ENCODE measurements at regions not wholly inside any gene's neighbourhood (a gene's known extent, or its start where the extent isn't known, plus 50 kb on each side); places are given as distances from the start of the nearest gene placed in this dataset.

GRCh38 chr17:71325886-71326285 lies 794.9 kb upstream of the SOX9 start:
- intact Hi-C loops (cut with DNase I): no loop called here
- Histone ChIP-seq H3K4me1 (ENCODE audit: control insufficient read depth in 1 of 2, insufficient read depth in 2 of 2, low read length in 2 of 2) (no peaks in the 10 kb centered on the region), H3K4me3 (ENCODE audit: low read length in 2 of 2) (no peak overlapping the region), H3K9me3 (ENCODE audit: control insufficient read depth, low read length) (no peaks in the 10 kb centered on the region), H3K27me3 (ENCODE audit: control insufficient read depth in 1 of 2, insufficient read depth in 2 of 2, low read length in 1 of 2) (no peaks in the 10 kb centered on the region), H3K27ac (ENCODE audit: low read depth in 1 of 2, low read length in 2 of 2) (no peak overlapping the region), H3K36me3 (ENCODE audit: control insufficient read depth in 1 of 2, insufficient read depth in 2 of 2, low read length in 1 of 2) (no peaks in the 10 kb centered on the region)
- 62 to 76% methylated on average over 3 of the region's 3 CpGs for WGBS, 2 donors
- ATAC-seq (ENCODE audit: low FRiP score) (no peak), DNase-seq (no peak)

- Histone ChIP-seq H3K4me3 (ENCODE audit: low read length in 2 of 2) (no peak overlapping the region), H3K27ac (ENCODE audit: low read depth in 1 of 2, low read length in 2 of 2) (no peak overlapping the region), H3K36me3 (ENCODE audit: control insufficient read depth in 1 of 2, insufficient read depth in 2 of 2, low read length in 1 of 2) (no peaks in the 10 kb centered on the region), H3K27me3 (ENCODE audit: control insufficient read depth in 1 of 2, insufficient read depth in 2 of 2, low read length in 1 of 2) (no peaks in the 10 kb centered on the region), H3K4me1 (ENCODE audit: control insufficient read depth in 1 of 2, insufficient read depth in 2 of 2, low read length in 2 of 2) (no peaks in the 10 kb centered on the region), H3K9me3 (ENCODE audit: control insufficient read depth, low read length) (no peaks in the 10 kb centered on the region)
- 22 to 34% methylated on average over 5 of the region's 5 CpGs for WGBS, 2 donors
- intact Hi-C loops (cut with DNase I): no loop called here
- ATAC-seq (ENCODE audit: low FRiP score) (peak; percentile 33), DNase-seq (no peak)
Measured at GRCh38 chr17:71327376-71328059, 793.3 kb upstream of the SOX9 start.

GRCh38 chr17:71329310-71330098 lies 791.3 kb upstream of the SOX9 start:
- Histone ChIP-seq H3K9me3 (ENCODE audit: control insufficient read depth, low read length) (no peaks in the 10 kb centered on the region), H3K27me3 (ENCODE audit: control insufficient read depth in 1 of 2, insufficient read depth in 2 of 2, low read length in 1 of 2) (no peaks in the 10 kb centered on the region), H3K36me3 (ENCODE audit: control insufficient read depth in 1 of 2, insufficient read depth in 2 of 2, low read length in 1 of 2) (no peaks in the 10 kb centered on the region), H3K4me1 (ENCODE audit: control insufficient read depth in 1 of 2, insufficient read depth in 2 of 2, low read length in 2 of 2) (no peaks in the 10 kb centered on the region), H3K4me3 (ENCODE audit: low read length in 2 of 2) (no peak overlapping the region), H3K27ac (ENCODE audit: low read depth in 1 of 2, low read length in 2 of 2) (no peak overlapping the region)
- DNase-seq (no peak), ATAC-seq (ENCODE audit: low FRiP score) (no peak)
- 53 to 66% methylated on average over 5 of the region's 5 CpGs for WGBS, 2 donors
- intact Hi-C loops (cut with DNase I): no loop called here

GRCh38 chr17:71330099-71330375 lies 790.8 kb upstream of the SOX9 start:
- no peaks in the 10 kb centered on the region for H3K9me3 ChIP-seq (ENCODE audit: control insufficient read depth, low read length)
- intact Hi-C loops (cut with DNase I): no loop called here
- H3K4me1 ChIP-seq (ENCODE audit: control insufficient read depth in 1 of 2, insufficient read depth in 2 of 2, low read length in 2 of 2): no peaks in the 10 kb centered on the region
- no peaks in the 10 kb centered on the region for H3K27me3 ChIP-seq (ENCODE audit: control insufficient read depth in 1 of 2, insufficient read depth in 2 of 2, low read length in 1 of 2)
- ATAC-seq (ENCODE audit: low FRiP score) (no peak), DNase-seq (no peak)
- H3K36me3 ChIP-seq (ENCODE audit: control insufficient read depth in 1 of 2, insufficient read depth in 2 of 2, low read length in 1 of 2): no peaks in the 10 kb centered on the region
- no peak overlapping the region for H3K4me3 ChIP-seq (ENCODE audit: low read length in 2 of 2)
- WGBS, 2 donors: 50 to 51% methylated on average over 2 of the region's 2 CpGs
- no peak overlapping the region for H3K27ac ChIP-seq (ENCODE audit: low read depth in 1 of 2, low read length in 2 of 2)

GRCh38 chr17:71331754-71332325 lies 789.0 kb upstream of the SOX9 start:
- Histone ChIP-seq H3K27me3 (ENCODE audit: control insufficient read depth in 1 of 2, insufficient read depth in 2 of 2, low read length in 1 of 2) (no peaks in the 10 kb centered on the region), H3K4me3 (ENCODE audit: low read length in 2 of 2) (no peak overlapping the region), H3K4me1 (ENCODE audit: control insufficient read depth in 1 of 2, insufficient read depth in 2 of 2, low read length in 2 of 2) (no peaks in the 10 kb centered on the region), H3K36me3 (ENCODE audit: control insufficient read depth in 1 of 2, insufficient read depth in 2 of 2, low read length in 1 of 2) (no peaks in the 10 kb centered on the region), H3K9me3 (ENCODE audit: control insufficient read depth, low read length) (no peaks in the 10 kb centered on the region), H3K27ac (ENCODE audit: low read depth in 1 of 2, low read length in 2 of 2) (no peak overlapping the region)
- intact Hi-C loops (cut with DNase I): no loop called here
- WGBS, 2 donors: 61 to 67% methylated on average over 5 of the region's 5 CpGs
- ATAC-seq (ENCODE audit: low FRiP score): no peak
- DNase-seq: no peak

- Histone ChIP-seq H3K36me3 (ENCODE audit: control insufficient read depth in 1 of 2, insufficient read depth in 2 of 2, low read length in 1 of 2) (no peaks in the 10 kb centered on the region), H3K9me3 (ENCODE audit: control insufficient read depth, low read length) (no peaks in the 10 kb centered on the region), H3K27me3 (ENCODE audit: control insufficient read depth in 1 of 2, insufficient read depth in 2 of 2, low read length in 1 of 2) (no peaks in the 10 kb centered on the region), H3K4me3 (ENCODE audit: low read length in 2 of 2) (no peak overlapping the region), H3K4me1 (ENCODE audit: control insufficient read depth in 1 of 2, insufficient read depth in 2 of 2, low read length in 2 of 2) (no peaks in the 10 kb centered on the region), H3K27ac (ENCODE audit: low read depth in 1 of 2, low read length in 2 of 2) (no peak overlapping the region)
- WGBS, 2 donors: 70 to 80% methylated on average over 2 of the region's 2 CpGs
- ATAC-seq (ENCODE audit: low FRiP score) (no peak), DNase-seq (no peak)
- intact Hi-C loops (cut with DNase I): no loop called here
Measured at GRCh38 chr17:71334048-71334751, 786.6 kb upstream of the SOX9 start.

GRCh38 chr17:71335212-71335611 lies 785.6 kb upstream of the SOX9 start:
- no peak overlapping the region for H3K27ac ChIP-seq (ENCODE audit: low read depth in 1 of 2, low read length in 2 of 2)
- no peaks in the 10 kb centered on the region for H3K4me1 ChIP-seq (ENCODE audit: control insufficient read depth in 1 of 2, insufficient read depth in 2 of 2, low read length in 2 of 2)
- ATAC-seq (ENCODE audit: low FRiP score) (no peak), DNase-seq (no peak)
- no peaks in the 10 kb centered on the region for H3K27me3 ChIP-seq (ENCODE audit: control insufficient read depth in 1 of 2, insufficient read depth in 2 of 2, low read length in 1 of 2)
- H3K9me3 ChIP-seq (ENCODE audit: control insufficient read depth, low read length): no peaks in the 10 kb centered on the region
- H3K4me3 ChIP-seq (ENCODE audit: low read length in 2 of 2): no peak overlapping the region
- intact Hi-C loops (cut with DNase I): no loop called here
- no peaks in the 10 kb centered on the region for H3K36me3 ChIP-seq (ENCODE audit: control insufficient read depth in 1 of 2, insufficient read depth in 2 of 2, low read length in 1 of 2)

GRCh38 chr17:71337938-71338337 lies 782.9 kb upstream of the SOX9 start:
- no peak for ATAC-seq (ENCODE audit: low FRiP score)

More at GRCh38 chr17:71337938-71338337, 782.9 kb upstream of the SOX9 start:
- Histone ChIP-seq H3K4me3 (ENCODE audit: low read length in 2 of 2) (no peak overlapping the region), H3K9me3 (ENCODE audit: control insufficient read depth, low read length) (no peaks in the 10 kb centered on the region), H3K27ac (ENCODE audit: low read depth in 1 of 2, low read length in 2 of 2) (no peak overlapping the region), H3K36me3 (ENCODE audit: control insufficient read depth in 1 of 2, insufficient read depth in 2 of 2, low read length in 1 of 2) (no peaks in the 10 kb centered on the region), H3K4me1 (ENCODE audit: control insufficient read depth in 1 of 2, insufficient read depth in 2 of 2, low read length in 2 of 2) (no peaks in the 10 kb centered on the region), H3K27me3 (ENCODE audit: control insufficient read depth in 1 of 2, insufficient read depth in 2 of 2, low read length in 1 of 2) (no peaks in the 10 kb centered on the region)
- 64 to 75% methylated on average over 2 of the region's 2 CpGs for WGBS, 2 donors
- DNase-seq: no peak
- intact Hi-C loops (cut with DNase I): no loop called here
